ENCODE measurements at regions not wholly inside any gene's neighbourhood (a gene's known extent, or its start where the extent isn't known, plus 50 kb on each side); places are given as distances from the start of the nearest gene placed in this dataset.

- H3K27me3 Mint-ChIP-seq (ENCODE audit: low read depth), result peaks cover 19% of the 10 kb centered on the region
- no peaks in the 10 kb centered on the region for H3K36me3 Mint-ChIP-seq
- H3K27ac Mint-ChIP-seq, result no peak overlapping the region
- H3K4me3 Mint-ChIP-seq, result no peak overlapping the region
- no peaks in the 10 kb centered on the region for H3K4me1 Mint-ChIP-seq
- TF ChIP-seq CTCF (IDR thresholded peaks at IDR 0.05; ENCODE audit: unreplicated experiment), result no peak
- DNase-seq (ENCODE audit: low spot score in 2 of 2, unreplicated experiment in 2 of 2), result no peak
- peaks cover under 1% of the 10 kb centered on the region for H3K9me3 Mint-ChIP-seq
Observed at GRCh38 chr6:40165036-40165709, 230.9 kb upstream of the MOCS1 start.

- Mint-ChIP-seq H3K27me3 (ENCODE audit: low read depth) (peaks cover 13% of the 10 kb centered on the region), H3K27ac (no peak overlapping the region), H3K4me3 (no peak overlapping the region), H3K9me3 (peaks cover 7% of the 10 kb centered on the region), H3K4me1 (no peaks in the 10 kb centered on the region), H3K36me3 (no peaks in the 10 kb centered on the region)
- DNase-seq (ENCODE audit: low spot score in 2 of 2, unreplicated experiment in 2 of 2), result no peak
- no peak for TF ChIP-seq CTCF (IDR thresholded peaks at IDR 0.05; ENCODE audit: unreplicated experiment)
Observed at GRCh38 chr6:40164345-40164755, 230.1 kb upstream of the MOCS1 start.

DNA sequence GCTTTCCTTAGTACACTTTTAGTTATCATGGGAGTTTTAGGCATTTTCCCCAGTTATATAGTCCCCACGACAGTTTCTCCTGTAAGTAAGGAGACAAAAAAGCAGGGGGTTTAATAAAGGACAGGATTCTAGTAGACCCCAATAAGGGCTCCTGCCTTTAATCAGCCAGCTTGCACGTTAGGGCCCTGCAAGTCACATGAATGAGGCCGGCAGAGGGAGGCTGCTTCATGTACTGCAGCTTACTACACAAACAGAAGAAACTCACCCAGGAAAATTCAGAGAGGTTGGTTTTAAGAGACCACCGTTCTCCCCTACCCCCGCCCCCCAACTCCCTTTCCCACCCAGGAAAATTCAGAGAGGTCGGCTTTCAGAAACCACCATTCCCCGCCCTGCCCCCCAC is 229.7 kb upstream of the MOCS1 start:
- H3K4me3 Mint-ChIP-seq, result no peak overlapping the region

GRCh38 chr6:40162074-40162473 is 227.8 kb upstream of the MOCS1 start:
- no peak overlapping the region for H3K27ac Mint-ChIP-seq
- TF ChIP-seq CTCF (IDR thresholded peaks at IDR 0.05; ENCODE audit: unreplicated experiment), result no peak
- H3K36me3 Mint-ChIP-seq, result no peaks in the 10 kb centered on the region
- H3K4me3 Mint-ChIP-seq, result no peak overlapping the region
- DNase-seq (ENCODE audit: low spot score in 2 of 2, unreplicated experiment in 2 of 2), result no peak
- H3K27me3 Mint-ChIP-seq (ENCODE audit: low read depth), result peaks cover 3% of the 10 kb centered on the region
- no peaks in the 10 kb centered on the region for H3K4me1 Mint-ChIP-seq
- H3K9me3 Mint-ChIP-seq, result peaks cover 7% of the 10 kb centered on the region

More for the DNA sequence above, 229.7 kb upstream of the MOCS1 start:
- no peak for DNase-seq (ENCODE audit: low spot score in 2 of 2, unreplicated experiment in 2 of 2)
- Mint-ChIP-seq H3K36me3 (no peaks in the 10 kb centered on the region), H3K27me3 (ENCODE audit: low read depth) (peaks cover 10% of the 10 kb centered on the region), H3K27ac (no peak overlapping the region), H3K4me1 (no peaks in the 10 kb centered on the region), H3K9me3 (peaks cover 7% of the 10 kb centered on the region)
- no peak for TF ChIP-seq CTCF (IDR thresholded peaks at IDR 0.05; ENCODE audit: unreplicated experiment)

DNA sequence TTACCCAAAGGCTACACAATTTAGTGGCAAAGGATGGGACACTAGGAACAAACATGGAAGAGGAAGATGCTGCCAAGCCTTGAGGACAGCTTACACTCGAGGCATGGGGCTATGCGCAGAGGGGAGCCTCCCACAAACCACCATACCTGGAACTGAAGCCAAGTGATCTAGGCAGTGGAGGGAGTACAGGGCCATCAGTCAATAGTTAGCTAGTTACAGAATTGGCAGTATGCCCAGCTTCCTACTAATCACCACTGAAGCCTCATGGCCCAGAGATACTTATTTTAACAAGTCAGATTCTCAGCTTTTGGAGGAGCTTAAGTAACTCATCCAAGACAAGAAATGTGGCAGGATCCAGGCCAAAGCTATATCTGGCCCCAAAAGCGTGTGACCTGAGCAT is 226.6 kb upstream of the MOCS1 start:
- H3K4me3 Mint-ChIP-seq, result no peak overlapping the region
- TF ChIP-seq CTCF (IDR thresholded peaks at IDR 0.05; ENCODE audit: unreplicated experiment), result no peak
- no peak for DNase-seq (ENCODE audit: low spot score in 2 of 2, unreplicated experiment in 2 of 2)
- peaks cover 8% of the 10 kb centered on the region for H3K27me3 Mint-ChIP-seq (ENCODE audit: low read depth)
- no peak overlapping the region for H3K27ac Mint-ChIP-seq
- H3K36me3 Mint-ChIP-seq, result no peaks in the 10 kb centered on the region
- H3K9me3 Mint-ChIP-seq, result peaks cover 10% of the 10 kb centered on the region
- no peaks in the 10 kb centered on the region for H3K4me1 Mint-ChIP-seq

DNA sequence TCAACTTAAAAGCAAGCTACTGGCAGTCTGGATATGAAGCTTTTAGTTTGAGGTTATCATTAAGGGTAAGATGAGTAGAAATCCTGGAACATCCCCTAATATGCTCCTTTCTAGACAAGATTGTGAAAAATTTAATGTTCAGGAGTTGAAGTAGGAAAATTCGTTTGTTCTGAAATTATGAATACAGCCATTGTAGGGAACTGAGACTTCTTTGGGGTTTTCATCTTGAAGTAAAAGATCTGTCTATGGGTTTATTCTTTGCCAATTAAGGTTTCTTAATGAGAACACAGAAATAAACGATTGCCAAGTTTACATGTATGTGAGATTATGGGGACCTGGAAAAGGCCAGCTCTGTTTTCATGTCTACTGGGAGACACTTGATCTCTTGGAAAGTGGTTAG is 225.6 kb upstream of the MOCS1 start:
- Mint-ChIP-seq H3K4me3 (no peak overlapping the region), H3K36me3 (no peaks in the 10 kb centered on the region), H3K27ac (no peak overlapping the region), H3K27me3 (ENCODE audit: low read depth) (peaks cover 10% of the 10 kb centered on the region), H3K9me3 (peaks cover 11% of the 10 kb centered on the region), H3K4me1 (no peaks in the 10 kb centered on the region)
- DNase-seq (ENCODE audit: low spot score in 2 of 2, unreplicated experiment in 2 of 2), result no peak
- no peak for TF ChIP-seq CTCF (IDR thresholded peaks at IDR 0.05; ENCODE audit: unreplicated experiment)
